BLaER1 (cell line): ENCODE measurements at regions not wholly inside any gene's neighbourhood (a gene's known extent, or its start where the extent isn't known, plus 50 kb on each side); places are given as distances from the start of the nearest gene placed in this dataset.

Source experiments
- H3K27ac ChIP-seq: shearing (Covaris generic); formaldehyde crosslinking; 2 replicates; pipeline ENCODE4 v1.8.1; 2022
- H3K27me3 ChIP-seq: shearing (Covaris generic); formaldehyde crosslinking; 2 replicates; pipeline ENCODE4 v1.8.1; 2022
- H3K36me3 ChIP-seq: shearing (Covaris generic); formaldehyde crosslinking; 2 replicates; pipeline ENCODE4 v1.8.1; 2022
- H3K4me1 ChIP-seq: shearing (Covaris generic); formaldehyde crosslinking; 2 replicates; pipeline ENCODE4 v1.8.1; 2022
- H3K4me2 ChIP-seq: shearing (Covaris generic); formaldehyde crosslinking; 2 replicates; pipeline ENCODE4 v1.8.1; 2022
- H3K4me3 ChIP-seq: shearing (Covaris generic); formaldehyde crosslinking; 2 replicates; pipeline ENCODE4 v1.8.1; 2022
- H3K9ac ChIP-seq: shearing (Covaris generic); formaldehyde crosslinking; 2 replicates; pipeline ENCODE4 v1.8.1; 2022
- H3K9me3 ChIP-seq: shearing (Covaris generic); formaldehyde crosslinking; 2 replicates; pipeline ENCODE4 v1.8.1; 2022
- H4K20me1 ChIP-seq: shearing (Covaris generic); formaldehyde crosslinking; 2 replicates; pipeline ENCODE4 v1.8.1; 2022
- Cebpa-rat ChIP-seq: shearing (Covaris generic); IDR thresholded peaks from 2 replicates; pipeline ENCODE4 v1.8.1; 2022

GRCh38 chr5:34485768-34486030, 170.4 kb upstream of the RAI14 start:
- Histone ChIP-seq H3K9me3 (peaks cover 12% of the 10 kb centered on the region; the same call in 1 of the 2 replicates), H3K9ac (no peak overlapping the region), H3K27ac (no peak overlapping the region), H3K27me3 (no peaks in the 10 kb centered on the region), H3K4me1 (peaks cover 22% of the 10 kb centered on the region), H3K4me3 (no peak overlapping the region), H3K36me3 (no peaks in the 10 kb centered on the region), H4K20me1 (no peaks in the 10 kb centered on the region), H3K4me2 (no peak overlapping the region)
- TF ChIP-seq Cebpa-rat: no peak

- Histone ChIP-seq H3K4me1 (peaks cover 28% of the 10 kb centered on the region), H3K4me3 (no peak overlapping the region), H4K20me1 (no peaks in the 10 kb centered on the region), H3K9ac (no peak overlapping the region), H3K4me2 (no peak overlapping the region), H3K27me3 (no peaks in the 10 kb centered on the region), H3K36me3 (no peaks in the 10 kb centered on the region), H3K9me3 (peaks cover 12% of the 10 kb centered on the region; the same call in 1 of the 2 replicates), H3K27ac (no peak overlapping the region)
- TF ChIP-seq Cebpa-rat: no peak
These were observed 169.8 kb upstream of the RAI14 start for GRCh38 chr5:34486160-34486848.

GRCh38 chr5:34486849-34487158, 169.3 kb upstream of the RAI14 start:
- Histone ChIP-seq H4K20me1 (no peaks in the 10 kb centered on the region), H3K4me1 (peaks cover 33% of the 10 kb centered on the region), H3K9me3 (peaks cover 11% of the 10 kb centered on the region; the same call in 1 of the 2 replicates), H3K4me2 (no peak overlapping the region), H3K4me3 (no peak overlapping the region), H3K27ac (no peak overlapping the region), H3K9ac (no peak overlapping the region), H3K36me3 (no peaks in the 10 kb centered on the region), H3K27me3 (no peaks in the 10 kb centered on the region)
- no peak for TF ChIP-seq Cebpa-rat

- Histone ChIP-seq H3K36me3 (no peaks in the 10 kb centered on the region), H3K9me3 (peaks cover 6% of the 10 kb centered on the region; the same call in 1 of the 2 replicates), H3K4me2 (no peak overlapping the region), H3K27me3 (no peaks in the 10 kb centered on the region), H3K4me1 (peaks cover 33% of the 10 kb centered on the region), H4K20me1 (no peaks in the 10 kb centered on the region), H3K4me3 (no peak overlapping the region), H3K27ac (no peak overlapping the region), H3K9ac (no peak overlapping the region)
- TF ChIP-seq Cebpa-rat: no peak
These were observed 168.8 kb upstream of the RAI14 start for GRCh38 chr5:34487159-34487879.

- H3K27ac ChIP-seq: no peak overlapping the region
These were observed 168.2 kb upstream of the RAI14 start for GRCh38 chr5:34487956-34488355.

GRCh38 chr5:34488984-34489383, 167.1 kb upstream of the RAI14 start:
- no peak overlapping the region for H3K27ac ChIP-seq
- H3K9me3 ChIP-seq: no peaks in the 10 kb centered on the region
- H3K4me2 ChIP-seq: no peak overlapping the region
- no peak overlapping the region for H3K9ac ChIP-seq
- H3K36me3 ChIP-seq: no peaks in the 10 kb centered on the region
- peaks cover 28% of the 10 kb centered on the region for H3K4me1 ChIP-seq
- H4K20me1 ChIP-seq: no peaks in the 10 kb centered on the region
- TF ChIP-seq Cebpa-rat: no peak
- H3K27me3 ChIP-seq: no peaks in the 10 kb centered on the region
- no peak overlapping the region for H3K4me3 ChIP-seq

More at GRCh38 chr5:34487956-34488355, 168.2 kb upstream of the RAI14 start:
- H3K36me3 ChIP-seq: no peaks in the 10 kb centered on the region
- H3K9me3 ChIP-seq: no peaks in the 10 kb centered on the region
- H3K4me2 ChIP-seq: no peak overlapping the region
- no peak overlapping the region for H3K4me3 ChIP-seq
- no peak for TF ChIP-seq Cebpa-rat
- H4K20me1 ChIP-seq: no peaks in the 10 kb centered on the region
- H3K9ac ChIP-seq: no peak overlapping the region
- no peaks in the 10 kb centered on the region for H3K27me3 ChIP-seq
- H3K4me1 ChIP-seq: peaks cover 33% of the 10 kb centered on the region

- Histone ChIP-seq H3K4me1 (peaks cover 35% of the 10 kb centered on the region), H3K9ac (no peak overlapping the region; the same call in 1 of the 2 replicates)
- TF ChIP-seq Cebpa-rat: no peak
These were observed 165.4 kb upstream of the RAI14 start for GRCh38 chr5:34490506-34491250.

GRCh38 chr5:34491251-34491620, 164.9 kb upstream of the RAI14 start:
- Histone ChIP-seq H3K36me3 (no peaks in the 10 kb centered on the region), H3K27me3 (no peaks in the 10 kb centered on the region), H3K27ac (peak overlapping the region; percentile 60; the same call in 1 of the 2 replicates), H3K4me2 (peak overlapping the region; percentile 54), H4K20me1 (no peaks in the 10 kb centered on the region), H3K9me3 (no peaks in the 10 kb centered on the region), H3K9ac (no peak overlapping the region; the same call in 1 of the 2 replicates), H3K4me3 (no peak overlapping the region), H3K4me1 (peaks cover 40% of the 10 kb centered on the region)
- no peak for TF ChIP-seq Cebpa-rat

More at GRCh38 chr5:34490506-34491250, 165.4 kb upstream of the RAI14 start:
- Histone ChIP-seq H4K20me1 (no peaks in the 10 kb centered on the region), H3K9me3 (no peaks in the 10 kb centered on the region), H3K4me2 (peak overlapping the region; percentile 58), H3K36me3 (no peaks in the 10 kb centered on the region), H3K27ac (peak overlapping the region; percentile 60; the same call in 1 of the 2 replicates), H3K4me3 (no peak overlapping the region), H3K27me3 (no peaks in the 10 kb centered on the region)

- peaks cover 69% of the 10 kb centered on the region for H3K4me1 ChIP-seq
- no peak overlapping the region for H3K4me3 ChIP-seq
- H3K9ac ChIP-seq: no peak overlapping the region
- no peaks in the 10 kb centered on the region for H3K36me3 ChIP-seq
- no peak overlapping the region for H3K27ac ChIP-seq
- no peaks in the 10 kb centered on the region for H3K27me3 ChIP-seq
- H3K4me2 ChIP-seq: peak overlapping the region; percentile 8; the same call in 1 of the 2 replicates
- H4K20me1 ChIP-seq: no peaks in the 10 kb centered on the region
- no peak for TF ChIP-seq Cebpa-rat
- no peaks in the 10 kb centered on the region for H3K9me3 ChIP-seq
These were observed 161.9 kb upstream of the RAI14 start for GRCh38 chr5:34494111-34494755.

- no peaks in the 10 kb centered on the region for H4K20me1 ChIP-seq
- no peaks in the 10 kb centered on the region for H3K36me3 ChIP-seq
- H3K4me2 ChIP-seq: no peak overlapping the region
- H3K4me3 ChIP-seq: no peak overlapping the region
- TF ChIP-seq Cebpa-rat: no peak
- H3K9ac ChIP-seq: no peak overlapping the region
- no peaks in the 10 kb centered on the region for H3K27me3 ChIP-seq
- no peak overlapping the region for H3K27ac ChIP-seq
- no peaks in the 10 kb centered on the region for H3K9me3 ChIP-seq
- peaks cover 72% of the 10 kb centered on the region for H3K4me1 ChIP-seq
These were observed 160.9 kb upstream of the RAI14 start for GRCh38 chr5:34495178-34495577.
